K562 (cell line): ENCODE measurements at regions not wholly inside any gene's neighbourhood (a gene's known extent, or its start where the extent isn't known, plus 50 kb on each side); places are given as distances from the start of the nearest gene placed in this dataset.

Experiments used
- ATAC-seq: fragments of 200-7000 bp; cut with Tn5 transposase; 3 replicates; pipeline ENCODE4 v1.9.1; 2020; ENCODE audit warnings: moderate library complexity
- BruUV-seq: library from RNA; stranded (reverse); fragments of 400-500 nt; replicated peaks from 2 replicates; lab custom pipeline; 2021; lab: Mats Ljungman, UMichigan
- CTCF ChIA-PET: fragments of 300-600 bp; formaldehyde crosslinking; extraction: SDS; loops from one replicate; lab custom pipeline; 2021; ENCODE audit warnings: low intra/inter-chr PET ratio; lab: Yijun Ruan, JAX
- POLR2A ChIA-PET: fragments of 300-600, 350-650 bp; sonication (Branson Sonifier 250); formaldehyde crosslinking; extraction: SDS; loops from one replicate; lab custom pipeline; 2021; ENCODE audit warnings: antibody characterized with exemption, inconsistent platforms; lab: Yijun Ruan, JAX
- DNase-seq, 4 experiments: peaks; one replicate each; pipeline versions ENCODE4 v3.0.0 to v3.0.0-alpha.2; 2011 to 2018; ENCODE audit warnings: low spot score in 3 of 4, mixed read lengths in 3 of 4; ENCODE audit errors: extremely low read depth in 1 of 4
- FAIRE-seq: peaks from 2 replicates; lab custom pipeline; 2011; peaks lifted over from hg19 to GRCh38; lab: Jason Lieb, UNC
- H2AFZ ChIP-seq: 2 replicates; pipeline ENCODE4 v1.6.0; 2011; ENCODE audit warnings: low read depth, low read length, control low read depth, inconsistent platforms
- H3K27ac ChIP-seq: fragments of 200-600 bp; 3 replicates; pipeline ENCODE4 v1.8.0; 2011; ENCODE audit warnings: low read depth, mild to moderate bottlenecking, control low read depth, inconsistent platforms, low read length, moderate library complexity, mixed read lengths; ENCODE audit errors: extremely low read depth
- H3K27me3 ChIP-seq, 2 experiments: fragments of 300-600 bp in 1 of 2; 2 replicates in 1 of 2; 3 replicates in 1 of 2; pipeline versions ENCODE4 v1.6.0 to v1.8.0; 2011; ENCODE audit warnings: inconsistent platforms in 2 of 2, low read length in 2 of 2, mild to moderate bottlenecking in 1 of 2, mixed read lengths in 1 of 2, moderate library complexity in 1 of 2; ENCODE audit not compliant: control insufficient read depth in 2 of 2, insufficient read depth in 2 of 2
- H3K36me3 ChIP-seq: fragments of 300-600 bp; 3 replicates; pipeline ENCODE4 v1.8.0; 2011; ENCODE audit warnings: mild to moderate bottlenecking, low read length, inconsistent platforms; ENCODE audit not compliant: control insufficient read depth, insufficient read depth
- H3K4me1 ChIP-seq, 2 experiments: fragments of 200-600 bp in 1 of 2; replicated peaks in 1 of 2; 2 replicates in 1 of 2; 3 replicates in 1 of 2; pipeline versions ENCODE4 v1.5.1 to v1.8.0; 2011; ENCODE audit warnings: inconsistent platforms in 2 of 2, low read length in 2 of 2, mild to moderate bottlenecking in 1 of 2, mixed read lengths in 1 of 2, moderate library complexity in 1 of 2; ENCODE audit not compliant: control insufficient read depth in 2 of 2, insufficient read depth in 2 of 2
- H3K4me2 ChIP-seq: 2 replicates; pipeline ENCODE4 v1.6.1; 2011; ENCODE audit warnings: low read length, control low read depth, inconsistent platforms, mixed read lengths; ENCODE audit not compliant: insufficient read depth
- H3K4me3 ChIP-seq: fragments of 200-600 bp; sonication (generic), shearing (Covaris generic); 2 replicates; pipeline ENCODE4 v1.5.1; 2016; ENCODE audit warnings: control low read depth, inconsistent platforms
- H3K79me2 ChIP-seq: fragments of 200-600 bp; 3 replicates; pipeline ENCODE4 v1.8.0; 2011; ENCODE audit warnings: low read length, inconsistent platforms; ENCODE audit not compliant: control insufficient read depth, insufficient read depth
- H3K9ac ChIP-seq, 2 experiments: 2 replicates each; pipeline versions ENCODE4 v1.6.0 to v1.6.1; 2011; ENCODE audit warnings: low read depth in 2 of 2, low read length in 2 of 2, control low read depth in 1 of 2, inconsistent platforms in 1 of 2, mild to moderate bottlenecking in 1 of 2, mixed read lengths in 1 of 2; ENCODE audit not compliant: insufficient read depth in 1 of 2
- H3K9me1 ChIP-seq: one replicate; pipeline ENCODE4 v1.6.0; 2011; ENCODE audit warnings: inconsistent platforms, mild to moderate bottlenecking, low read length, moderate library complexity; ENCODE audit not compliant: control insufficient read depth, insufficient read depth
- H3K9me3 ChIP-seq: replicated peaks from 2 replicates; pipeline ENCODE4 v1.5.1; 2011; ENCODE audit warnings: low read depth, low read length, inconsistent platforms; ENCODE audit not compliant: control insufficient read depth, insufficient read depth
- H4K20me1 ChIP-seq: replicated peaks from 2 replicates; pipeline ENCODE4 v1.6.1; 2011; ENCODE audit warnings: low read length, inconsistent platforms, mixed read lengths; ENCODE audit not compliant: control insufficient read depth, insufficient read depth
- BRD9 ChIP-seq: fragments of 450-650 bp; IDR thresholded peaks from 2 replicates; pipeline ENCODE4 v1.6.1; 2018; ENCODE audit warnings: low read depth; ENCODE audit not compliant: partially characterized antibody
- EGR1 ChIP-seq: fragments of 450-650 bp; conservative IDR thresholded peaks from 2 replicates; pipeline ENCODE4 v1.6.1; 2017; ENCODE audit warnings: mild to moderate bottlenecking
- ETV1 ChIP-seq: fragments of 450-650 bp; conservative IDR thresholded peaks from 2 replicates; pipeline ENCODE4 v1.6.1; 2016; ENCODE audit warnings: missing genetic modification characterization, control low read depth, low read depth, missing compliant biosample characterization
- TRIM28 ChIP-seq: fragments of 450-650 bp; IDR thresholded peaks from 2 replicates; pipeline ENCODE4 v1.6.1; 2017
- ZBTB8A ChIP-seq: fragments of 450-650 bp; IDR thresholded peaks from 2 replicates; pipeline ENCODE4 v1.6.1; 2018; ENCODE audit warnings: mild to moderate bottlenecking, moderate library complexity; ENCODE audit not compliant: partially characterized antibody
- ZFPM2 ChIP-seq: fragments of 250-450 bp; sonication (Bioruptor Pico); IDR thresholded peaks from 2 replicates; pipeline ENCODE4 v1.5.1; 2022; ENCODE audit warnings: mild to moderate bottlenecking
- WGBS: fragments of 100-300 bp; shearing (Covaris generic); methylation state at CpG from one replicate; pipeline ENCODE4 v1.1.6; 2016; ENCODE audit warnings: low coverage, mixed read lengths; ENCODE audit not compliant: insufficient coverage; ENCODE audit errors: missing lambda C conversion rate; 5-methylcytosine and 5-hydroxymethylcytosine counted together
- in situ Hi-C: fragments of 300-500 bp; cut with MboI; formaldehyde crosslinking; loops from 4 replicates; pipeline ENCODE4 v1.15.0; 2018; ENCODE audit warnings: inconsistent platforms, mixed read lengths
- intact Hi-C: fragments of 100-400 bp; cut with micrococcal nuclease; formaldehyde crosslinking; loops from 2 replicates; pipeline ENCODE4 v1.14.2; 2022
- TF ChIP-seq, protein P1 (sequence below): sonication (generic); formaldehyde crosslinking; IDR thresholded peaks from 2 replicates; pipeline ENCODE4 v1.8.1; 2023; ENCODE audit warnings: missing genetic modification reagents, mild to moderate bottlenecking, borderline replicate concordance
- TF ChIP-seq, protein P2 (sequence below): sonication (generic); formaldehyde crosslinking; IDR thresholded peaks from 2 replicates; pipeline ENCODE4 v1.8.0; 2023; ENCODE audit warnings: mild to moderate bottlenecking, missing genetic modification reagents
- TF ChIP-seq, protein P3 (sequence below): fragments of 250-450 bp; sonication (Bioruptor Pico); IDR thresholded peaks from 2 replicates; pipeline ENCODE4 v1.5.1; 2021; ENCODE audit warnings: mild to moderate bottlenecking
- TF ChIP-seq, protein P4 (sequence below): fragments of 450-650 bp; formaldehyde crosslinking; IDR thresholded peaks from 2 replicates; pipeline ENCODE4 v1.4.0; 2022; ENCODE audit warnings: mild to moderate bottlenecking, moderate library complexity

GRCh38 chr1:221494670-221495069 lies 247.2 kb downstream of the DUSP10 start:
- H3K27me3 ChIP-seq, result no peaks in the 10 kb centered on the region
- H3K79me2 ChIP-seq, result no peaks in the 10 kb centered on the region
- H3K4me1 ChIP-seq, result no peaks in the 10 kb centered on the region
- 0% methylated on average over 2 of the region's 2 CpGs for WGBS
- BruUV-seq, result no TSS peak
- H3K36me3 ChIP-seq, result no peaks in the 10 kb centered on the region
- no peak overlapping the region for H3K4me3 ChIP-seq
- intact Hi-C loops, result no loop called here
- H3K9me3 ChIP-seq, result no peaks in the 10 kb centered on the region
- CTCF ChIA-PET, result no interaction called here
- H2AFZ ChIP-seq, result no peak overlapping the region
- no peak for DNase-seq
- in situ Hi-C loops, result no loop called here
- POLR2A ChIA-PET, result no interaction called here
- H3K4me2 ChIP-seq, result no peak overlapping the region
- H3K27ac ChIP-seq, result no peak overlapping the region
- no peaks in the 10 kb centered on the region for H4K20me1 ChIP-seq
- no peak for ATAC-seq
- H3K9ac ChIP-seq, result no peak overlapping the region
- no peak for FAIRE-seq
- H3K9me1 ChIP-seq, result no peaks in the 10 kb centered on the region
- TF ChIP-seq, protein P1, sequence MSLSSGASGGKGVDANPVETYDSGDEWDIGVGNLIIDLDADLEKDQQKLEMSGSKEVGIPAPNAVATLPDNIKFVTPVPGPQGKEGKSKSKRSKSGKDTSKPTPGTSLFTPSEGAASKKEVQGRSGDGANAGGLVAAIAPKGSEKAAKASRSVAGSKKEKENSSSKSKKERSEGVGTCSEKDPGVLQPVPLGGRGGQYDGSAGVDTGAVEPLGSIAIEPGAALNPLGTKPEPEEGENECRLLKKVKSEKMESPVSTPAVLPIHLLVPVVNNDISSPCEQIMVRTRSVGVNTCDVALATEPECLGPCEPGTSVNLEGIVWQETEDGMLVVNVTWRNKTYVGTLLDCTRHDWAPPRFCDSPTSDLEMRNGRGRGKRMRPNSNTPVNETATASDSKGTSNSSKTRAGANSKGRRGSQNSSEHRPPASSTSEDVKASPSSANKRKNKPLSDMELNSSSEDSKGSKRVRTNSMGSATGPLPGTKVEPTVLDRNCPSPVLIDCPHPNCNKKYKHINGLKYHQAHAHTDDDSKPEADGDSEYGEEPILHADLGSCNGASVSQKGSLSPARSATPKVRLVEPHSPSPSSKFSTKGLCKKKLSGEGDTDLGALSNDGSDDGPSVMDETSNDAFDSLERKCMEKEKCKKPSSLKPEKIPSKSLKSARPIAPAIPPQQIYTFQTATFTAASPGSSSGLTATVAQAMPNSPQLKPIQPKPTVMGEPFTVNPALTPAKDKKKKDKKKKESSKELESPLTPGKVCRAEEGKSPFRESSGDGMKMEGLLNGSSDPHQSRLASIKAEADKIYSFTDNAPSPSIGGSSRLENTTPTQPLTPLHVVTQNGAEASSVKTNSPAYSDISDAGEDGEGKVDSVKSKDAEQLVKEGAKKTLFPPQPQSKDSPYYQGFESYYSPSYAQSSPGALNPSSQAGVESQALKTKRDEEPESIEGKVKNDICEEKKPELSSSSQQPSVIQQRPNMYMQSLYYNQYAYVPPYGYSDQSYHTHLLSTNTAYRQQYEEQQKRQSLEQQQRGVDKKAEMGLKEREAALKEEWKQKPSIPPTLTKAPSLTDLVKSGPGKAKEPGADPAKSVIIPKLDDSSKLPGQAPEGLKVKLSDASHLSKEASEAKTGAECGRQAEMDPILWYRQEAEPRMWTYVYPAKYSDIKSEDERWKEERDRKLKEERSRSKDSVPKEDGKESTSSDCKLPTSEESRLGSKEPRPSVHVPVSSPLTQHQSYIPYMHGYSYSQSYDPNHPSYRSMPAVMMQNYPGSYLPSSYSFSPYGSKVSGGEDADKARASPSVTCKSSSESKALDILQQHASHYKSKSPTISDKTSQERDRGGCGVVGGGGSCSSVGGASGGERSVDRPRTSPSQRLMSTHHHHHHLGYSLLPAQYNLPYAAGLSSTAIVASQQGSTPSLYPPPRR (CRISPR knock-in tag), result no peak
- TF ChIP-seq, protein P2, sequence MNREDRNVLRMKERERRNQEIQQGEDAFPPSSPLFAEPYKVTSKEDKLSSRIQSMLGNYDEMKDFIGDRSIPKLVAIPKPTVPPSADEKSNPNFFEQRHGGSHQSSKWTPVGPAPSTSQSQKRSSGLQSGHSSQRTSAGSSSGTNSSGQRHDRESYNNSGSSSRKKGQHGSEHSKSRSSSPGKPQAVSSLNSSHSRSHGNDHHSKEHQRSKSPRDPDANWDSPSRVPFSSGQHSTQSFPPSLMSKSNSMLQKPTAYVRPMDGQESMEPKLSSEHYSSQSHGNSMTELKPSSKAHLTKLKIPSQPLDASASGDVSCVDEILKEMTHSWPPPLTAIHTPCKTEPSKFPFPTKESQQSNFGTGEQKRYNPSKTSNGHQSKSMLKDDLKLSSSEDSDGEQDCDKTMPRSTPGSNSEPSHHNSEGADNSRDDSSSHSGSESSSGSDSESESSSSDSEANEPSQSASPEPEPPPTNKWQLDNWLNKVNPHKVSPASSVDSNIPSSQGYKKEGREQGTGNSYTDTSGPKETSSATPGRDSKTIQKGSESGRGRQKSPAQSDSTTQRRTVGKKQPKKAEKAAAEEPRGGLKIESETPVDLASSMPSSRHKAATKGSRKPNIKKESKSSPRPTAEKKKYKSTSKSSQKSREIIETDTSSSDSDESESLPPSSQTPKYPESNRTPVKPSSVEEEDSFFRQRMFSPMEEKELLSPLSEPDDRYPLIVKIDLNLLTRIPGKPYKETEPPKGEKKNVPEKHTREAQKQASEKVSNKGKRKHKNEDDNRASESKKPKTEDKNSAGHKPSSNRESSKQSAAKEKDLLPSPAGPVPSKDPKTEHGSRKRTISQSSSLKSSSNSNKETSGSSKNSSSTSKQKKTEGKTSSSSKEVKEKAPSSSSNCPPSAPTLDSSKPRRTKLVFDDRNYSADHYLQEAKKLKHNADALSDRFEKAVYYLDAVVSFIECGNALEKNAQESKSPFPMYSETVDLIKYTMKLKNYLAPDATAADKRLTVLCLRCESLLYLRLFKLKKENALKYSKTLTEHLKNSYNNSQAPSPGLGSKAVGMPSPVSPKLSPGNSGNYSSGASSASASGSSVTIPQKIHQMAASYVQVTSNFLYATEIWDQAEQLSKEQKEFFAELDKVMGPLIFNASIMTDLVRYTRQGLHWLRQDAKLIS (CRISPR knock-in tag), result no peak
- TF ChIP-seq, protein P3, sequence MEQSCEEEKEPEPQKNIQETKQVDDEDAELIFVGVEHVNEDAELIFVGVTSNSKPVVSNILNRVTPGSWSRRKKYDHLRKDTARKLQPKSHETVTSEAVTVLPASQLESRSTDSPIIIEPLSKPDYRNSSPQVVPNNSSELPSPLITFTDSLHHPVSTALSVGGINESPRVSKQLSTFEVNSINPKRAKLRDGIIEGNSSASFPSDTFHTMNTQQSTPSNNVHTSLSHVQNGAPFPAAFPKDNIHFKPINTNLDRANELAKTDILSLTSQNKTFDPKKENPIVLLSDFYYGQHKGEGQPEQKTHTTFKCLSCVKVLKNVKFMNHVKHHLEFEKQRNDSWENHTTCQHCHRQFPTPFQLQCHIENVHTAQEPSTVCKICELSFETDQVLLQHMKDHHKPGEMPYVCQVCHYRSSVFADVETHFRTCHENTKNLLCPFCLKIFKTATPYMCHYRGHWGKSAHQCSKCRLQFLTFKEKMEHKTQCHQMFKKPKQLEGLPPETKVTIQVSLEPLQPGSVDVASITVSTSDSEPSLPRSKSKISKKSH (CRISPR knock-in tag), result no peak
- TF ChIP-seq BRD9 (no peak), TRIM28 (no peak), ETV1 (tag) (no peak), ZBTB8A (no peak), EGR1 (no peak), ZFPM2 (CRISPR knock-in tag) (no peak)
- TF ChIP-seq, protein P4, sequence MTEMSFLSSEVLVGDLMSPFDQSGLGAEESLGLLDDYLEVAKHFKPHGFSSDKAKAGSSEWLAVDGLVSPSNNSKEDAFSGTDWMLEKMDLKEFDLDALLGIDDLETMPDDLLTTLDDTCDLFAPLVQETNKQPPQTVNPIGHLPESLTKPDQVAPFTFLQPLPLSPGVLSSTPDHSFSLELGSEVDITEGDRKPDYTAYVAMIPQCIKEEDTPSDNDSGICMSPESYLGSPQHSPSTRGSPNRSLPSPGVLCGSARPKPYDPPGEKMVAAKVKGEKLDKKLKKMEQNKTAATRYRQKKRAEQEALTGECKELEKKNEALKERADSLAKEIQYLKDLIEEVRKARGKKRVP (CRISPR knock-in tag), result no peak
